ENCODE measurements at regions not wholly inside any gene's neighbourhood (a gene's known extent, or its start where the extent isn't known, plus 50 kb on each side); places are given as distances from the start of the nearest gene placed in this dataset.

DNA sequence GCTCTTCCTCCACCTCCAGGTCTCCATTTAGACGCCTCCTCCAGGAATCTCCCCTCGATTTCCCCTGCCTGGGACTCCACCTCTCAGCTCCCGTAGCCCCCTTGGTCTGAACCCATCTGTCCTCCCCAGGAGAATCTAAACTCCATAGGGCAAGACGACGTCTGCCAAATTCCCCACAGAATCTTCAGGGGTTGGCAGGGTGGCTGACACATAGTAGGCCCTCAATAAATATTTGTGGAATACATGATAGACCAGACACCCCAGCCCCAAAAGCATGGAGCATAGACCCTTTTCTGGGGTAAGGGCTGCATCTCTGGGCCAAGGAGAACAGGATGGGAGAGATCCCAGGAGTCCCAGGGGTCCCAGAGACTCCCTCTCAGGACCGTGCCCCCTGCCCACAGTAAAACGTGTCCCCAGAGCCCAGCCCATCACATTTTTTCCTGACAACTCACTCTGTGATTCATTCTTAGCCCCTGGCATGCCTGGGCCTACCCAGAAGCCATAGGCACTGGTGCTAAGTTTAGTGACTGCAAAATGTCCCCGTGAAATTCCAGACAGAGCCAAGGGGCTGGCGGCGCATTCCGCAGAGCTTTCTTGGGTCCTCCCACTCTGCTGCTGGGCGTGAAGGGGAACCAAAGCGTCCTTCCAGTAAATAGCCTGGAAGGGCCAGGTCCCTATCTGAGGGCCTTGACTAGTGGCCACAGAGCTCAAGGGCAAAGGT, 78.0 kb upstream of the SLC6A6 start:
- Histone ChIP-seq H2BK20ac (ENCODE audit: low read depth, low read length, poor library complexity, severe bottlenecking) (no peak overlapping the region), H2BK15ac (ENCODE audit: low read depth, low read length) (no peak overlapping the region), H3K14ac (ENCODE audit: insufficient read depth, low read length) (no peak overlapping the region), H3T11ph (ENCODE audit: low read length) (no peak overlapping the region), H3K4me1 (ENCODE audit: insufficient read depth, low read length) (peaks cover 4% of the 10 kb centered on the region; the same call in 1 of the 2 replicates), H4K91ac (ENCODE audit: insufficient read length, low read depth, low read length) (no peak overlapping the region), H3K79me2 (ENCODE audit: insufficient read depth, low read length) (no peaks in the 10 kb centered on the region), H3K79me1 (ENCODE audit: insufficient read depth, low read depth, low read length, poor library complexity, severe bottlenecking) (no peaks in the 10 kb centered on the region), H2AFZ (ENCODE audit: low read length) (no peak overlapping the region), H2BK5ac (ENCODE audit: insufficient read length, low read length) (no peak overlapping the region), H3K4ac (ENCODE audit: low read depth, low read length) (no peak overlapping the region), H3K4me2 (ENCODE audit: insufficient read depth, insufficient read length, low read length) (no peak overlapping the region), H3K27ac (ENCODE audit: insufficient read length, low read depth, low read length) (no peak overlapping the region), H4K20me1 (ENCODE audit: control insufficient read depth, insufficient read depth, insufficient read length) (no peaks in the 10 kb centered on the region), H4K5ac (ENCODE audit: insufficient read length, low read depth, low read length) (no peak overlapping the region), H3K23me2 (ENCODE audit: insufficient read length, low read depth, low read length, poor library complexity, severe bottlenecking) (no peaks in the 10 kb centered on the region), H2AK5ac (ENCODE audit: insufficient read length, low read length) (no peak overlapping the region), H3K9ac (ENCODE audit: extremely low read depth, insufficient read length, low read length) (no peak overlapping the region), H3K23ac (ENCODE audit: insufficient read length, low read depth, low read length) (no peak overlapping the region), H3K56ac (ENCODE audit: insufficient read length, low read depth, low read length) (no peak overlapping the region), H3K9me3 (ENCODE audit: control insufficient read depth, low read depth, low read length) (no peaks in the 10 kb centered on the region), H2BK120ac (ENCODE audit: low read depth, low read length, poor library complexity, severe bottlenecking) (no peak overlapping the region), H2BK12ac (ENCODE audit: insufficient read length, low read depth, low read length) (no peak overlapping the region), H3K27me3 (ENCODE audit: insufficient read depth, low read length) (no peaks in the 10 kb centered on the region), H4K8ac (replicated peaks; ENCODE audit: insufficient read length, low read depth, low read length) (no peak overlapping the region), H3K18ac (ENCODE audit: insufficient read length, low read depth, low read length) (no peak overlapping the region)
- no peak for DNase-seq
- TF ChIP-seq, protein P1, sequence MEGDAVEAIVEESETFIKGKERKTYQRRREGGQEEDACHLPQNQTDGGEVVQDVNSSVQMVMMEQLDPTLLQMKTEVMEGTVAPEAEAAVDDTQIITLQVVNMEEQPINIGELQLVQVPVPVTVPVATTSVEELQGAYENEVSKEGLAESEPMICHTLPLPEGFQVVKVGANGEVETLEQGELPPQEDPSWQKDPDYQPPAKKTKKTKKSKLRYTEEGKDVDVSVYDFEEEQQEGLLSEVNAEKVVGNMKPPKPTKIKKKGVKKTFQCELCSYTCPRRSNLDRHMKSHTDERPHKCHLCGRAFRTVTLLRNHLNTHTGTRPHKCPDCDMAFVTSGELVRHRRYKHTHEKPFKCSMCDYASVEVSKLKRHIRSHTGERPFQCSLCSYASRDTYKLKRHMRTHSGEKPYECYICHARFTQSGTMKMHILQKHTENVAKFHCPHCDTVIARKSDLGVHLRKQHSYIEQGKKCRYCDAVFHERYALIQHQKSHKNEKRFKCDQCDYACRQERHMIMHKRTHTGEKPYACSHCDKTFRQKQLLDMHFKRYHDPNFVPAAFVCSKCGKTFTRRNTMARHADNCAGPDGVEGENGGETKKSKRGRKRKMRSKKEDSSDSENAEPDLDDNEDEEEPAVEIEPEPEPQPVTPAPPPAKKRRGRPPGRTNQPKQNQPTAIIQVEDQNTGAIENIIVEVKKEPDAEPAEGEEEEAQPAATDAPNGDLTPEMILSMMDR (conservative IDR thresholded peaks at IDR 0.05): no peak
- Mint-ChIP-seq H3K9me3 (peaks cover 4 to 7% of the 10 kb centered on the region in 2 experiments; a peak in 4 of 5 replicates), H3K4me1 (peaks cover 17 to 29% of the 10 kb centered on the region in 2 experiments), H3K27me3 (ENCODE audit: low read depth) (peaks cover 5% of the 10 kb centered on the region), H3K4me3 (no peak overlapping the region), H3K36me3 (ENCODE audit: insufficient read depth in 1 of 3, low read depth in 3 of 3) (peaks cover 0 to 10% (median 4%) of the 10 kb centered on the region in 3 experiments; a peak in 3 of 7 replicates), H3K27ac (no peak overlapping the region; a peak in 1 of 7 replicates)
- no CpG with 5 or more reads among the region's 13 CpGs for WGBS (ENCODE audit: extremely low coverage, insufficient read length, low lambda C conversion rate)
